ENCODE measurements at regions not wholly inside any gene's neighbourhood (a gene's known extent, or its start where the extent isn't known, plus 50 kb on each side); places are given as distances from the start of the nearest gene placed in this dataset.

DNA sequence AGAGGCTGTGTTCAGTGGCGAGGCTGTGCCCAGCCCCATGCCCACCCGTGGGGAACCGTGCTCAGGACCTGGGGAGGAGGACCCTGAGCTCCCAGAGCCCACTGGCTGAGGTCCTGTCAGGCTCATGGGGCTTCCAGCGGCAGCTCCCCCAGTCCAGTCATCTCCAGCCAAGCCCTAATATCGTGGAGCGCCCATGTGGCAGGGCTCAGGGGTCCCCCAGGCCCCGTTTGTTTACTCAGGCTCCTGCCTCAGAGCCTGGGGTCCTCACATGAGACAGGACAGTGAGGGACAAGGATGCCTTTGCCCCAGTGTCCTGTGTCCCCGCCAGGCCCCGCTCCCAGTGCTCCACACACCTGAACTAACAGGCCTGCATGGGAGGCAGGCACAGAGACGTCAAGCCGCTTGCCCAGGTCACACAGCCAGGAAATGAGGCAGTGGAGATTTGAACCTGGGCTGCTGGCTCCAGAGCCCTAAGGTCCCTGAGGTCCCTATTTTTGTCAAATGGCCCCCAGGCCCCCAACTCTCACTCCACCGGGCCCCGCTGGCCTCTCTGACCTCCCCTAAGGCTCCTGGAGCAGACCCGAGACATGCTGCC lies 100.7 kb upstream of the ACTRT2 start:
- Histone ChIP-seq H3K4me2 (ENCODE audit: low read length) (no peak overlapping the region), H4K20me1 (ENCODE audit: insufficient read depth, low read length) (no peaks in the 10 kb centered on the region), H3K4me1 (ENCODE audit: insufficient read depth, low read length, poor library complexity, severe bottlenecking) (no peaks in the 10 kb centered on the region), H2AFZ (ENCODE audit: low read length) (no peak overlapping the region), H3K27ac (ENCODE audit: low read depth, low read length, poor library complexity, severe bottlenecking) (no peak overlapping the region), H3K4me3 (ENCODE audit: low read depth, low read length, poor library complexity, severe bottlenecking) (no peak overlapping the region), H3K36me3 (ENCODE audit: insufficient read depth, low read length) (no peaks in the 10 kb centered on the region), H3K9me2 (ENCODE audit: insufficient read depth, low read length) (no peaks in the 10 kb centered on the region), H3K9me3 (ENCODE audit: low read length) (no peaks in the 10 kb centered on the region), H3K79me2 (ENCODE audit: insufficient read depth, low read depth, low read length) (no peaks in the 10 kb centered on the region)
- POLR2A ChIA-PET = no interaction called here
- no peak for TF ChIP-seq EZH2phosphoT487 (IDR thresholded peaks at IDR 0.05; ENCODE audit: borderline replicate concordance, low read depth, low read length)
- TF ChIP-seq CTCF (conservative IDR thresholded peaks at IDR 0.05; ENCODE audit: low read length) = no peak
- intact Hi-C loops (cut with micrococcal nuclease; ENCODE audit: unreplicated experiment) = no loop called here
- CTCF ChIA-PET (ENCODE audit: unreplicated experiment) = no interaction called here
- BruUV-seq (replicated peaks) = no TSS peak
- DNase-seq (ENCODE audit: low spot score) = no peak

DNA sequence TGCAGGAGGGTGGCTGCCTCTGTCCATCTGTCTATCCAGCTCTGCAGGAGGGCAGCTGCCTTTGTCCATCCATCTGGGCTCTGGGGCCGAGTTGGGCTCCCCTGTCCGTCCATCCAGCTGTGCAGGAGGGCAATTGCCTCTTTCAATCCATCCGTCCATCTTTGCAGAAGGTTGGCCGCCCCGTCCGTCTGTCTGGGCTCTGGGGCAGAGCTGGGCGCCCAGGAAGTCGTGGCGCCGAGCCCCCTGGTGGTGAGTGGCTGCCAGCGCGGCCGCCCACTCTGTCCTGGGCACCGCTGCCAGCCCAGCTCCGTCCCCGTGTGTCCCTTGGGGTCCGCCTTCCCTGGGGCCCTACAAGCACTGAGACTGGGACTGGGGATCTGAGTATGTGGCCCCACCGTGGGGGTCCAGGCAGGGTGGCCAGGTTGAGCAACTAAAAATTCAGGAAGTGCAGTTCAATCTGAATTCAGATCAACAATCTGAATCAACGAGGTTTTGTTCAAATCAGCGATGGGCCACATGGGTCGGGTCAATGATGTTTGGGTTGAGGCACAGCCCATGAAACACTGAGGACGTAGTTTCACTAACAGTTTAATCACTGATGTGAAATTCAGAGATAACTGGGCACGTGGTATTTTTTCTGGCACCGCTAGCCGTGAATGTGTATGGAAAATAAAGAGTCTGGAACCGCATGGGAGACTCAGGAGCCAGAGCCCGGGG lies 99.1 kb upstream of the ACTRT2 start:
- TF ChIP-seq CTCF (conservative IDR thresholded peaks at IDR 0.05; ENCODE audit: low read length) = peak; percentile 72
- TF ChIP-seq EZH2phosphoT487 (IDR thresholded peaks at IDR 0.05; ENCODE audit: borderline replicate concordance, low read depth, low read length) = no peak
- no peaks in the 10 kb centered on the region for H3K9me2 ChIP-seq (ENCODE audit: insufficient read depth, low read length)
- intact Hi-C loops (cut with micrococcal nuclease; ENCODE audit: unreplicated experiment) = no loop called here
- H3K9me3 ChIP-seq (ENCODE audit: low read length) = no peaks in the 10 kb centered on the region
- no peak overlapping the region for H3K4me2 ChIP-seq (ENCODE audit: low read length)
- no peaks in the 10 kb centered on the region for H4K20me1 ChIP-seq (ENCODE audit: insufficient read depth, low read length)
- CTCF ChIA-PET (ENCODE audit: unreplicated experiment) = no interaction called here
- H3K36me3 ChIP-seq (ENCODE audit: insufficient read depth, low read length) = no peaks in the 10 kb centered on the region
- BruUV-seq (replicated peaks) = no TSS peak
- no peak overlapping the region for H3K4me3 ChIP-seq (ENCODE audit: low read depth, low read length, poor library complexity, severe bottlenecking)
- H3K4me1 ChIP-seq (ENCODE audit: insufficient read depth, low read length, poor library complexity, severe bottlenecking) = no peaks in the 10 kb centered on the region
- POLR2A ChIA-PET = no interaction called here
- H3K27ac ChIP-seq (ENCODE audit: low read depth, low read length, poor library complexity, severe bottlenecking) = no peak overlapping the region
- H3K79me2 ChIP-seq (ENCODE audit: insufficient read depth, low read depth, low read length) = no peaks in the 10 kb centered on the region
- peak; percentile 15 for DNase-seq (ENCODE audit: low spot score)
- no peak overlapping the region for H2AFZ ChIP-seq (ENCODE audit: low read length)

DNA sequence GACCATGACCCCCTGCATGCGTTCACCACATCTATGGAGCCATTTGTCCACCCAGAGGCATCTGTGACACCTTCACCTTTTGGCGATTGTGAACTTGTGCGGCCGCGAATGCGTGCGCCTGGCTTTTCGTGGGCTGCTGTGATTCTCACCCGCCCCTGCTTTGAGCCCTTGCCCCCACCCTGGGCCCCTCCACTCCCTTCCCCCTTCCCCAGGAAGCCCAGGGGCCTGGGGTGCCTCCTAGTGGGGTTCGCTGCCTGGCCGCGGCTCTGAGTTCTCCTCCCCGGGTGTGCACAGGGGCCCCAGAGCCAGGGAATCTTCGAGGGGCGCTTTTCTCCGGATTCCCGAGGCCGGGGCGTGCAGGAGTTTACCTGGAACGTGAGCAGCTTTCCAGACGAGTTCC lies 97.9 kb upstream of the ACTRT2 start:
- Histone ChIP-seq H2AFZ (ENCODE audit: low read length) (no peak overlapping the region), H3K27ac (ENCODE audit: low read depth, low read length, poor library complexity, severe bottlenecking) (no peak overlapping the region), H3K4me3 (ENCODE audit: low read depth, low read length, poor library complexity, severe bottlenecking) (no peak overlapping the region), H4K20me1 (ENCODE audit: insufficient read depth, low read length) (no peaks in the 10 kb centered on the region), H3K9me2 (ENCODE audit: insufficient read depth, low read length) (no peaks in the 10 kb centered on the region), H3K79me2 (ENCODE audit: insufficient read depth, low read depth, low read length) (no peaks in the 10 kb centered on the region), H3K4me1 (ENCODE audit: insufficient read depth, low read length, poor library complexity, severe bottlenecking) (no peaks in the 10 kb centered on the region), H3K9me3 (ENCODE audit: low read length) (no peaks in the 10 kb centered on the region), H3K4me2 (ENCODE audit: low read length) (no peak overlapping the region), H3K36me3 (ENCODE audit: insufficient read depth, low read length) (no peaks in the 10 kb centered on the region)
- BruUV-seq (replicated peaks) = no TSS peak
- DNase-seq (ENCODE audit: low spot score) = no peak
- TF ChIP-seq CTCF (conservative IDR thresholded peaks at IDR 0.05; ENCODE audit: low read length) (no peak), EZH2phosphoT487 (IDR thresholded peaks at IDR 0.05; ENCODE audit: borderline replicate concordance, low read depth, low read length) (no peak)
- intact Hi-C loops (cut with micrococcal nuclease; ENCODE audit: unreplicated experiment) = no loop called here
- ChIA-PET CTCF (ENCODE audit: unreplicated experiment) (no interaction called here), POLR2A (no interaction called here)
